ENCODE measurements at regions not wholly inside any gene's neighbourhood (a gene's known extent, or its start where the extent isn't known, plus 50 kb on each side); places are given as distances from the start of the nearest gene placed in this dataset.

DNA sequence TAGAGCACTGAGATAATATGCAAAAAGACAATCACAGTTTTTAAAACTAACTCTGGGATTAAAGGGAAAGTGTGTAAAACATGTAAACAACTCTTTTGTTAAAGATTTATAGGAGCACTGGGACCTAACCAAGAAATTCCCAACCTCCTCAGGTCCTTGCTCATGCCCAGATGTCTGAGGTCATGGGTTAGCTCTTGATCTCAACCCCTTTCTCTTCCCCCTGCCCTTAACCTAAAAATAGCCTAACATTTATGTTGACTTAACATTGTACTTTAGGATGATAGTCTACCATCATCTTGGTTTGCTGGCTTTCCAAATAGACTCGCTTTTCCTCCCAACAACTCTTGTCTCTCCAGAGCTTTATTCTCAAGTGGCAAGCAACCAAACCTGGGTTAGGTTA, 258.2 kb upstream of the FAT3 start:
- H3K9ac ChIP-seq (replicated peaks; ENCODE audit: extremely low read depth, insufficient read depth, low read length): no peak overlapping the region
- H4K20me1 ChIP-seq (replicated peaks; ENCODE audit: control insufficient read depth, extremely low read depth, insufficient read depth, low read length): no peaks in the 10 kb centered on the region
- TF ChIP-seq, protein P1, sequence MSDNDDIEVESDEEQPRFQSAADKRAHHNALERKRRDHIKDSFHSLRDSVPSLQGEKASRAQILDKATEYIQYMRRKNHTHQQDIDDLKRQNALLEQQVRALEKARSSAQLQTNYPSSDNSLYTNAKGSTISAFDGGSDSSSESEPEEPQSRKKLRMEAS (IDR thresholded peaks at IDR 0.05; ENCODE audit: insufficient read depth, insufficient read length): no peak
- no peak for TF ChIP-seq FOS (IDR thresholded peaks at IDR 0.05; ENCODE audit: borderline replicate concordance, insufficient read depth, low read length)
- no peak for TF ChIP-seq POLR2A (IDR thresholded peaks at IDR 0.05; ENCODE audit: low read depth, low read length)
- TF ChIP-seq MYC (IDR thresholded peaks at IDR 0.05; ENCODE audit: low read depth, low read length): no peak
- no peak for TF ChIP-seq EZH2 (IDR thresholded peaks at IDR 0.05; ENCODE audit: borderline replicate concordance, low read depth, low read length, severe bottlenecking)
- TF ChIP-seq POLR2AphosphoS5 (IDR thresholded peaks at IDR 0.05; ENCODE audit: insufficient read depth, low read depth, low read length): no peak
- TF ChIP-seq, protein P2, sequence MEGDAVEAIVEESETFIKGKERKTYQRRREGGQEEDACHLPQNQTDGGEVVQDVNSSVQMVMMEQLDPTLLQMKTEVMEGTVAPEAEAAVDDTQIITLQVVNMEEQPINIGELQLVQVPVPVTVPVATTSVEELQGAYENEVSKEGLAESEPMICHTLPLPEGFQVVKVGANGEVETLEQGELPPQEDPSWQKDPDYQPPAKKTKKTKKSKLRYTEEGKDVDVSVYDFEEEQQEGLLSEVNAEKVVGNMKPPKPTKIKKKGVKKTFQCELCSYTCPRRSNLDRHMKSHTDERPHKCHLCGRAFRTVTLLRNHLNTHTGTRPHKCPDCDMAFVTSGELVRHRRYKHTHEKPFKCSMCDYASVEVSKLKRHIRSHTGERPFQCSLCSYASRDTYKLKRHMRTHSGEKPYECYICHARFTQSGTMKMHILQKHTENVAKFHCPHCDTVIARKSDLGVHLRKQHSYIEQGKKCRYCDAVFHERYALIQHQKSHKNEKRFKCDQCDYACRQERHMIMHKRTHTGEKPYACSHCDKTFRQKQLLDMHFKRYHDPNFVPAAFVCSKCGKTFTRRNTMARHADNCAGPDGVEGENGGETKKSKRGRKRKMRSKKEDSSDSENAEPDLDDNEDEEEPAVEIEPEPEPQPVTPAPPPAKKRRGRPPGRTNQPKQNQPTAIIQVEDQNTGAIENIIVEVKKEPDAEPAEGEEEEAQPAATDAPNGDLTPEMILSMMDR (IDR thresholded peaks at IDR 0.05; ENCODE audit: extremely low read depth in 1 of 2, insufficient read depth in 1 of 2, low read depth in 1 of 2, low read length in 2 of 2): no peak
- TF ChIP-seq JUN (IDR thresholded peaks at IDR 0.05; ENCODE audit: borderline replicate concordance, insufficient read depth, insufficient read length, low read depth): no peak
- no peak for TF ChIP-seq GATA2 (IDR thresholded peaks at IDR 0.05; ENCODE audit: insufficient read depth, insufficient read length, low read depth, low read length)
- H2AFZ ChIP-seq (ENCODE audit: low read depth, low read length): no peak overlapping the region
- H3K79me2 ChIP-seq (ENCODE audit: control insufficient read depth, insufficient read depth, low read length): no peaks in the 10 kb centered on the region
- intact Hi-C loops (cut with micrococcal nuclease): no loop called here
- no peaks in the 10 kb centered on the region for H3K9me3 ChIP-seq (replicated peaks; ENCODE audit: control insufficient read depth, insufficient read depth, low read length)
- no peaks in the 10 kb centered on the region for H3K27me3 ChIP-seq (ENCODE audit: control insufficient read depth in 2 of 2, insufficient read depth in 2 of 2, low read length in 2 of 2)
- BruUV-seq (replicated peaks): no TSS peak
- H3K4me3 ChIP-seq (replicated peaks in 1 of 3; ENCODE audit: insufficient read depth in 1 of 3, low read depth in 1 of 3, low read length in 3 of 3): no peak overlapping the region
- no peaks in the 10 kb centered on the region for H3K36me3 ChIP-seq (ENCODE audit: control insufficient read depth in 2 of 2, extremely low read depth in 1 of 2, insufficient read depth in 2 of 2, low read length in 2 of 2)
- no peak overlapping the region for H3K4me2 ChIP-seq (ENCODE audit: insufficient read depth, low read length)
- dilution Hi-C loops (cut with MboI; ENCODE audit: extremely low pct_ligation_motif_present, low sequenced_read_pairs): no loop called here
- ChIA-PET POLR2A (no interaction called here), CTCF (no interaction called here)
- H3K4me1 ChIP-seq (ENCODE audit: control insufficient read depth, extremely low read depth, insufficient read depth, low read length): no peaks in the 10 kb centered on the region
- no peak overlapping the region for H3K27ac ChIP-seq (ENCODE audit: insufficient read depth, low read depth, low read length)
- H3K9me1 ChIP-seq (replicated peaks; ENCODE audit: control insufficient read depth, extremely low read depth, insufficient read depth, low read length): no peaks in the 10 kb centered on the region
- FAIRE-seq: no peak
- DNase-seq (ENCODE audit: low read depth, low spot score): no peak

Measured in endothelial cell of umbilical vein (primary cell).